GM19239 (cell line): ENCODE measurements at regions not wholly inside any gene's neighbourhood (a gene's known extent, or its start where the extent isn't known, plus 50 kb on each side); places are given as distances from the start of the nearest gene placed in this dataset.
"Not testable (repeated sequence)": the region's sequence is repeated elsewhere in the genome, so short reads cannot be mapped to it uniquely, and the experiment has no call there.

Experiments used
- DNase-seq: peaks from one replicate; pipeline ENCODE4 v3.0.0; 2011; ENCODE audit warnings: low spot score; ENCODE audit not compliant: insufficient read length
- FAIRE-seq: peaks from 2 replicates; lab custom pipeline; 2011; peaks lifted over from hg19 to GRCh38; lab: Jason Lieb, UNC

DNA sequence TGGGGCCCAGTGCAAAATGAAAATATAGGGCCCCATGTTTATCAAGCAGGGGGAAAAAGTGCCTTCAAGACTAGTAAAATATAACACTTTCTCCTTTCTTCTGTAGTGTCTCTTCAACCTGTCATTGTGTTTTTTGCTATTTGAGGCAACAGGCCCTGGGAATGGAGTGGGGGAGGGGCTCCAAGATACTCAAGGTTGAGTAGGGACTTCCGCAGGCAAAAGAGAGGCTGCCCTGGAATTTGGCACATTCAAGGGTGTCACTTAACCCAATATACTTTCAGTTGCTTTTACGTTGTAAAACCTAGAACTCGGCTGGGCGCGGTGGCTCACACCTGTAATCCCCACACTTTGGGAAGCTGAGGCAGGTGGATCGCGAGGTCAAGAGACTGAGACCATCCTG is 154.9 kb downstream of the ALDH8A1 start:
- DNase-seq (no peak), FAIRE-seq (no peak)

DNA sequence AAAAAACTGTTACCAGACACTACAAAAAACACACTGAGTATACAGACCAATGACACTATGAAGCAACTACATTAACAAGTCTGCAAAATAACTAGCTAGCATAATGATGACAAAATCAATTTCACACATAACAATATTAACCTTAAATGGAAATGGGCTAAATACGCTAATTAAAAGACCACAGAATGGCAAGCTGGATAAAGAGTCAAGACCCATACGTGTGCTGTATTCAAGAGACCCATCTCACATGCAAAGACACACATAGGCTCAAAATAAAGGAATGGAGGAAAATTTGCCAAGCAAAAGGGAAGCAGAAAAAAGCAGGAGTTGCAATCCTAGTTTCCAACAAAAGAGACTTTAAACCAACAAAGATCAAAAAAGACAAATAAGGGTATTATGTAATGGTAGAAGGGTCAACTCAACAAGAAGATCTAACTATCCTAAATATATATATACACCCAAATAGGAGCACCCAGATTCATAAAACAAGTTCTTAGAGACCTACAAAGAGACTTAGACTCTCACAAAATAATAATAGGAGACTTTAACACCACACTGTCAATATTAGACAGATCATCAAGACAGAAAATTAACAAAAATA is 158.6 kb downstream of the ALDH8A1 start:
- DNase-seq, FAIRE-seq: not testable (repeated sequence)

GRCh38 chr6:134787261-134787877 is 162.5 kb downstream of the ALDH8A1 start:
- FAIRE-seq (no peak), DNase-seq (no peak)

DNA sequence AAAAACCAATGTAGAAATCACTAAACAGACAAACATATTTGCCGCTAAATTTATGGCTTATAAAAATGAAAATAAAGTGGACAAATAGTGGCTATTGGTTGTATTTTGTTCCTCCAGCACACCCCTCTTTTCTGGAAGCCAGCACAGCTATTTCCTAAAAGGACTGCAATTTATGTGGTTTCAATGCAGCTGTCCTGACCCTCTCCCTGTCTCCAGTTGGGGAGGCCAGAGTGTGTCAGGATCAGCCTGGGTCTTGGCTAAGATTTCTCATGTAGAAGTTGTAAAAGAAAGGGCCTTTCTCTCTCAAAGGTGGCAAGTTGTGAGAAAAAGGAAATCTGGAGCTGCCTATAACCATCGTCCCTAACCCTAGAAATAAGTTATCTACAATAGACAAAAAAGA is 165.6 kb downstream of the ALDH8A1 start:
- DNase-seq (no peak), FAIRE-seq (no peak)

DNA sequence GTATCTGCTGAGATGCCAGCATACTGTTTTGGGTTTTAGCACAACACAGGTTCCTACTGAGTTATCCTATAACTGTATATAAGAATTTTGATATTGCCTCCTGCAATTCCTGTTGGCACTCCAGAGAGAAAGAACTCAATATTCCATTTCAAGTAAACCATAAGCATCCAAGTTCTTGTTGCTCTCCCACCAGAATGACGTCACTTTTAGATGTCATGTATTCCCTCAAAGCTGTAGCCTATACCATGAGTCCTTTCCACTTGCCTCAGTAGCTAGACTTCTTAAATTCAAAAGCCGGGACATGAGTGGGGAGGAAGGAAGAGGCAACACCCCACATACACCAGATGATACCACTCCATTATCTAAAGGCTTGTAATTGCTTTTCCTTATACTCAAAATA is 171.5 kb downstream of the ALDH8A1 start:
- no peak for DNase-seq
- no peak for FAIRE-seq

GRCh38 chr6:134774201-134774638 is 175.7 kb downstream of the ALDH8A1 start:
- DNase-seq (no peak), FAIRE-seq (no peak)

DNA sequence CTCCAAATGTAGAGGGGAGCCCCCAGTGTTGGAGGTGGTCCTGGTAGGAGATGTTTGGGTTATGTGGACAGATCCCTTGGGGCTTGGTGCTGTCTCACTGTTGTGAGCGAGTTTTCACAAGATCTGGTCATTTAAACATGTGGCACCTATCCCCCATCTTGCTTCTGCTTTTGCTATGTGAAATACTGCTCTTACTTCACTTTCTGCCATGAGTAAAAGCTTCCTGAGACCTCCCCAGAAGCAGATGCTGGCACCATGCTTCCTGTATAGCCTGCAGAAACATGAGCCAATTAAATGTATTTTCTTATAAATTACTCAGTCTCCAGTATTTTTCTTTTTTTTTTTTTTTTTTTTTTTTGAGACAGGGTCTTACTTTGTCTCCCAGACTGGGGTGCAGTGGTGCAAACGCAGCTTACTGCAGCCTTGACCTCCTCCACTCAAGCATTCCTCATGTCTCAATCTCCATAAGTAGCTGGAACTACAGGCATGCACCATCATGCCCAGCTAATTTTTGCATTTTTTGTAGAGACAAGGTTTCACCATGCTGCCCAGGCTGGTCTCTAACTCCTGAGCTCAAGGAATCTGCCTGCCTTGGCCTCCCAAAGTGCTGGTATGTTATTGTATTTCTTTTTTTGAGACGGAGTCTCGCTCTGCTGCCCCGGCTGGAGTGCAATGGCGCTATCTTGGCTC is 177.1 kb downstream of the ALDH8A1 start:
- FAIRE-seq, result no peak
- DNase-seq, result no peak

DNA sequence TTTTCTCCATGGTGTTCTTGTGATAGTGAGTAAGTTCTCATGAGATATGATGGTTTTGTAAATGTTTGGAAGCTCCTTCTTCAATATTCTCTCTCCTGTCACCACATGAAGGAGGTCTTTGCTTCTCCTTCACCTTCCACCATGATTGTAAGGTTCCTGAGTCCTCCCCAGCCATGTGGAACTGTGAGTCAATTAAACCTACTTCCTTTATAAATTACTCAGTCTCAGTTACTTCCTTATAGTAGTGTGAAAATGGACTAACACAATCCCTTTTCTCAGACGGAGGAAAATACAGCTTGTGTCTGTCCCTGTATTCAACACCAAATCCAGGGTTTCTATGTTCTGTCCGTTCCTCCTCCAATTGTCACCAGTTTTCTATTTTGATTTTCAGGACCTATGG is 181.0 kb downstream of the ALDH8A1 start:
- FAIRE-seq (no peak), DNase-seq (no peak)

DNA sequence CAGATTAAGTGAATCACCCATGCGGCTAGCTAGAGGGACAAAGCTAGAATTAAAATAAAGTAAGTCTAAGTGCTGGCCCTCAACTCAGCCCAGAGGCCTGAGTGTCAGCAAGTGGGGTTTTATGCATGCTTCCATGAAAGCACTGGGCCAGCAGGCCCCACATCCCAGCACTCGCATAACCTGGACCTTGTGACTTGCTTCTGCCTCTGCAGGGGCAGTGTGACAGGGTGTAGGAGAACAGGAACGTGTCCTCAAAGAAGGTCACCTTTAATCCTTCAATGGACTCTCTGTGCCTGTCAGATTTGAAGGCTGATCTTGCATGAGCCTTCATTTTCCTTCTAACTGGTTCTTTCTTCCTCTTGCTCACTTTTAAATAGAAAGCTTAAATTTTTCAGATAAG is 183.4 kb downstream of the ALDH8A1 start:
- no peak for FAIRE-seq
- DNase-seq, result no peak

- FAIRE-seq (peak; percentile 18), DNase-seq (no peak)
These were observed 185.2 kb downstream of the ALDH8A1 start for GRCh38 chr6:134764741-134765140.

DNA sequence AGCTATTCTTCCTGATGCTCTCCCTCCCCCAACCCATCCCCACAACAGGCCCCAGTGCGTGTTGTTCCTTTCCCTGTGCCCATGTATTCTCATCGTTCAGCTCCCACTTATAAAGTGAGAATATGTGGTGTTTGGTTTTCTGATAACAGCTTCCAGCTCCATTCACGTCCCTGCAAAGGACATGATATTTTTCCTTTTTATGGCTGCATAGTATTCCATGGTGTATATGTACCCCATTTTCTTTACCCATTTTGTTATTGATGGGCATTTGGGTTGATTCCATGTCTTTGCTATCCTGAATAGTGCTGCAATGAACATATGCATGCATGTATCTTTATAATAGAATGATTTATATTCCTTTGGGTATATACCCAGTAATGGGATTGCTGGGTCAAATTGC is 186.3 kb downstream of the ALDH8A1 start:
- DNase-seq, FAIRE-seq: not testable (repeated sequence)

- FAIRE-seq (no peak), DNase-seq (no peak)
These were observed 191.3 kb downstream of the ALDH8A1 start for GRCh38 chr6:134758621-134759020.

DNA sequence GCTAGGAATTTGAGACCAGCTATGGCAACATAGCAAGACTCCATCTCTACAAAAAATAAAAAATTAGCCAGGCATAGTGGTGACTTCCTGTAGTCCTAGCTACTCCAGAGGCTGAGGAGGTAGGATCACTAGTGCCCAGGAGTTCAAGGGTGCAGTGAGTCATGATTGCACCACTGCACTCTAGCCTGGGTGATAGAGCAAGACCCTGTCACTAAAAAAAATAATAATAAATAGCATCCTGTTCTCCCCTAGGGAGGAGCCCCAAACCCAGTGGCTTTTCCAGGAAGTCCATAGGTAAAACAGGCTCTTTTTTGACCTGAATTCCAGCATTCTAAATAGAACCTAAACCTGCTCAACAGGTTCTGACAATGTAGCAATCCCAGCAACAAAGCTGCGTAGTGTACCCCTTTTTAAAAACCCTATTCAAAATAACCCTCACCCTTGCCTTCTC is 192.0 kb downstream of the ALDH8A1 start:
- no peak for DNase-seq
- FAIRE-seq, result no peak

DNA sequence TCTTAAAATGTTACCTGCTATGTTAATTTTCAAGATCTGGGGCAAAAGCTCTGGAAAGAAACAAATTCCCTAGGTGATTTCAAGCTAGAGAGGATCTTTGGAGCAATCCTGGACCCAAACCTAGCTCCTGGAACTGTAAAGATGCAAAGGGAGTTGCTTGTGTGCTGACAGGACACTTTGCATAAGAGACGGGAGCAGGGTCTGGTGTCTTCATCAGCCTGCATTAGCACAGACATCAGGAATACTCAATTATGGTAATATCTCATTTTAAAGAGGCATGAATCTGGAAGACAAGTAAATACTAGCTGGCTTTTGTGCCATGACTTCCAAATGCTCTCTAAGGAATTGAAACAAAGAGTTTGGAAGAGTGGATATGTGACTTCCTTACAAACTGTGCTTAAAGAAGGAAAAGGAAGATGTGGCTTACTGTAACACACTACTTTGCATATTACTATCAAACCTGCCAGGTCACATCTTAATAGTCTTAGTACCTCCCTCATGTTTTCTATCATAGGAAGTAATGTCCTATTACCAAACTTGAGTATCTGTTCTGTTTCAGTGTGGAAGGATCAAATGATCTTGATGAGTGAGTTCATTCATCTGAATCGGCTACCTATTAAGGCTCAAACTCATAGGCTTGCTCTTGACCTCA is 193.4 kb downstream of the ALDH8A1 start:
- no peak for DNase-seq

DNA sequence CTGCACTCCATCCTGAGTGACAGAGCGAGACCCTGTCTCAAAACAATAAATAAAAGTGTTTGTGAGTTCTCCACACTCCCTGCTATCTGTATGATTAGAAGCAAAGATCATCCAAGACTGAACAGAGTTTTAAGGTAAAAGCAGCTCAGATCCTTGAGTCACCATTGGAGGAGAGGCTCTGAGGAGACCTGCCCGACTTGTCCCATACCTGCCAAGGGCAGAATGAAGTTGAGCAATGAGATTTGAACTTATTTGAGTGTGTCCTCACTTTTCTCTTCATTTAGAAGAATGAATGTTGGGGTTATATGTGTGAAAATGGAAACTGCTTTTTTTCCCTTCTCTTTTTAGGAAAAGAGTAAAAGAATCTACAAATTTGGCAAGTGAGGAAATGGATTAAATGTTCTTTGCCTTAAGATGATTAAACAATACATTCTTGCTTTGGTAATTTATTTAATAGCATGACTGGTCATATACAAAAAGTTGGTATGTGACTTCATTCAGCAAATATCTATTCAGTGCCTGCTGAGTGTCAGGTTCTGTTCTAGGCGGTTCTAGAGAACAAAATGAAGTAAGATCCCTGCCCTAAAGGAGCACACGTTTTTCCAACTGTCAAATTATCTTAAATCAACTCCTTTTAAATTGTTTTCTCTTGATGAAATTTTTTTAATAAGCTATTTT is 195.7 kb downstream of the ALDH8A1 start:
- no peak for FAIRE-seq
- DNase-seq, result no peak

More for the DNA sequence above, 193.4 kb downstream of the ALDH8A1 start:
- no peak for FAIRE-seq

DNA sequence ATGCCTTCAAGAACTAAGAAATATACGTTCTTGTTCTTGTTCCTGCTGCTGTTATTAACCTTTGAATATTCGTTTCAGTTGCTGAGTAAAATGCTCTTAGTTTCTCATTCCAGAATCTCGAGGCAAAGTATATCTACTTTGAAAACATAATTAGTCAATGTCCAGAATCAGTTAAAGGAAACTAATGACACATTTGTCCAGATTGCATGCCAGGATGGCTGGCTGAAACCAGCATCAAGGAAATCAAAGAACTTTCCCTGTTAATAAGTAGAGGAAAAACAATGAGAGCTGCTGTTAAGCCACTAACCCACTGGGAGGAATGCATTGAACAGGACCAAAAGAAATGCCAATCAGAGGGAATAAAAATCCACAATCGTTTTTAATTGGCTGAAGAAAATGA is 196.9 kb downstream of the ALDH8A1 start:
- DNase-seq (no peak), FAIRE-seq (no peak)

DNA sequence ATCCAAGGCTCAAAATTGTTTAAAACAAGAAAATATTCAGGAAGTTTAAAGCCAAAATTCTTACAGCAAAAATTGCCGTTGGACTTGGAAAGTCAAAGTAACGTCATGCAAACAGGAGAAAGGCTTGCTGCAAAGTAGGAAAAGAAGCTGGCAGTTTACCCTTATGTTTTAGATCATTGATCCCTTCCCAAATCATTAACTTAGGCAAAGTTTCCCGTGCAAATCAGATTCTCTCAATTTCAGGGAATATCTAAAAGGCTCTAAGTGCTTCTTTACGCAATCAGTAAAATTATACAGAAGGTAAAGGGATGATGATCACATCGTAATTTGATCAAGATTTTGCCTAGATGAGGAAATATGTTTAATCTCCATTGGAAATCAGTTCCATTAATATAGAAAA is 197.5 kb downstream of the ALDH8A1 start:
- FAIRE-seq (no peak), DNase-seq (no peak)

DNA sequence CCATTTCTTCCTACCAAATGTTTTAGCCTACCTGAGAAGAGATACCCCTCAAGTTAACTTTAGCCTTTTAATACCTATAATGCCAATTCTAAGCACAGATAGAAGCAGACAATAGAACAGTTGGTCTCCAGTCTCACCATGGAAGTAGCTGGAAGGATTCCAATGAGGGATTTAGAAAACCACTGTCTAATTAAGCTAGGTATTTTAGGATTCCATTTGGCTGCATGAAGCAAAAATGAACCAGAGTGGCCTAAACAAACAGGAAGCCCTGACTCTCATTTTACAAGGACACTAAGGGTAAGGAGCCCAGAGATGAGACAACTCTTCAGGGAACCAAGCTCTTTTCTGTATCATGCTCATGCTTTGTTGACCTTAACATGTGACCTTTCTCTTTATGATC is 199.2 kb downstream of the ALDH8A1 start:
- no peak for DNase-seq
- no peak for FAIRE-seq

GRCh38 chr6:134748484-134748883 is 201.4 kb downstream of the ALDH8A1 start:
- FAIRE-seq, result no peak
- no peak for DNase-seq

GRCh38 chr6:134747197-134747596 is 202.7 kb downstream of the ALDH8A1 start:
- DNase-seq, FAIRE-seq: not testable (repeated sequence)
